SK-N-MC (cell line): ENCODE measurements at regions not wholly inside any gene's neighbourhood (a gene's known extent, or its start where the extent isn't known, plus 50 kb on each side); places are given as distances from the start of the nearest gene placed in this dataset.

Experiments
- EZH2 ChIP-seq: fragments of 200-600 bp; sonication (generic); IDR thresholded peaks from one replicate; pipeline ENCODE4 v1.6.1; 2017; ENCODE audit warnings: antibody characterized with exemption
- POLR2AphosphoS5 ChIP-seq: IDR thresholded peaks from 2 replicates; pipeline ENCODE4 v1.6.1; 2012; ENCODE audit warnings: mild to moderate bottlenecking, low read depth, low read length, borderline replicate concordance

DNA sequence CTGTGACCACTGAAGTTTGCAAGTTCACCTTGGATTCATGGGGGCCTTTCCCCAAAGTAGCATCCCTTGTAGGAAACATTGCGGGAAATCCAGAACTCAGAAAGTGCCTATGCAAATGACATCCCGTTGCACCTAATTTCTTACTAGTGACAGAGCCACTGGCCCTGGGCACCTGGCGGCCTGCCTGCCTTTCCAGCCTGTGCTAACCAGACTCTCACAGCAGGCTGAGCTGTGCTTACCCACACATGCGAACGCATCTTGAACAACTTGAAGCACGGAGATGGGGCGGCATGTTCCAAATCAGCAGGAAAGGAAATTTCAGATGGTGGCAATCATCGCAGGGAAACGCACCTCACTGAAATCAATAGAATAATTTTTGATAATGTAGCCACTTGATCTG is 405.8 kb downstream of the TMEM182 start:
- TF ChIP-seq EZH2 (no peak), POLR2AphosphoS5 (no peak)
